GM18861 (cell line): ENCODE measurements at regions not wholly inside any gene's neighbourhood (a gene's known extent, or its start where the extent isn't known, plus 50 kb on each side); places are given as distances from the start of the nearest gene placed in this dataset.
"Not testable (repeated sequence)": the region's sequence is repeated elsewhere in the genome, so short reads cannot be mapped to it uniquely, and the experiment has no call there.

Experiments
- ATAC-seq: cut with Tn5 transposase; IDR thresholded peaks from one replicate; pipeline ENCODE4 v1.9.1; 2021; ENCODE audit not compliant: unreplicated experiment

DNA sequence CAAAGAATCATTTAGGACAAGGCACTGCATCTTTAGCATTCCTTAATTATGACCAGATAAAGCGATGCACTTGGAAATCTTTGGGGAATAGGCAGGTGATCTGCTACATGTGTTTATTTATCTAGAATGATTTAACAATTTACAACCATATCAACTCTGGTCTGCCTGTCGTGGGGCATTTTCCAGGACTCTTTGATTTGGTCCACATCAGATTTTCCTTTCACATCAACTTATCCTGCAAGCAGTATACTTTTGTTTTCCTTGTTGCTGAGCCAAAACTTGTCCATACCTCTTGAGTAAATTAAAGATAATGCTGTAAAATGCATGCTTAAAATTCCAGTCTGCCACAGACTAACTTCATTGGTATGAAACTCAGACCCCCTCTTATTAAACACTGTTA, 312.4 kb upstream of the TCF4 start:
- no peak for ATAC-seq

DNA sequence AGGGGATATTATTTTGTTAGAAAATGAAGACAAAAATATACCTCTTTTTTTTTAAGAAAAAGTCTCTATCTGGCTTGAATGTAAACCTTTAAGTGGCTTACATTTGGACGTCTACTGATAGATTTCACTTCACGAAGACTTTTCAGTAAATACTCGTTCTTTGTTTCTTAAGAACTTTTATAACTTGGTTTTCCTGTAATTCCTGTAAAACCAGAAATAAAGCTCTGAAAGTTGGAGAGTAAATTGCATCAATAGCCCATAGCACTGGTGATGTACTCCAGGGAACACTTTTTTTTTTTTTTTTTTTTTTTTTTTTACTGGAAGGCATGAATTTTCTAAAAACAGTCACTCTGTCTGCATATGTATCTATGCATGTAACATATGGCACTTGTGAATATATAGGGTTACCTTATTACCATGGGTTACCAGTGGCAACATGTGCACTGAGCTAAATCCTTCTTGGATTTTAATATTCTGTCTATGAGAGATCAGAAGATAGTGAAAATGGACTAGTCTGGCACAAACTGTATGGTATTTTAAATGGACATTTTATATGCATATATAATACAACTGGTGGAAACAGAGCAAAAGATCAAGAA, 309.2 kb upstream of the TCF4 start:
- no peak for ATAC-seq

DNA sequence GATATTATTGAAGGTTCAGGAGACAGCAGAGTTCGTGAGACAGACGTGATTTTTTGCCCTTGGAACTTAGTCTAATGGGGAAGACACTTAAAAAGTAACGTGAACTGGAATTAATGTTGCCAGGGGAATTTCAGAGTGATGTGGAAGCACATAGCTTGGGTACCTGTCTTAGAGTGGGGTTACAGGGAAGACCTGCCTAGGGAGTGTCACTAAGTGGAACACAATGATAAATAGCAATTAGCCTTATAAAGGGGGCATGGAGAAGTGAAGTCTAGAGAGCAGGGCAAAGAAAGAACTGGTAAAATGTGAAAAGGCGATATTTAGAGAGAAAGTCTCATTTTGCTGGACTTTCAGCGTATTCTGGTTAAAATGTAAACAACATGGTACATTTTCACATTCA, 306.0 kb upstream of the TCF4 start:
- ATAC-seq, result no peak

DNA sequence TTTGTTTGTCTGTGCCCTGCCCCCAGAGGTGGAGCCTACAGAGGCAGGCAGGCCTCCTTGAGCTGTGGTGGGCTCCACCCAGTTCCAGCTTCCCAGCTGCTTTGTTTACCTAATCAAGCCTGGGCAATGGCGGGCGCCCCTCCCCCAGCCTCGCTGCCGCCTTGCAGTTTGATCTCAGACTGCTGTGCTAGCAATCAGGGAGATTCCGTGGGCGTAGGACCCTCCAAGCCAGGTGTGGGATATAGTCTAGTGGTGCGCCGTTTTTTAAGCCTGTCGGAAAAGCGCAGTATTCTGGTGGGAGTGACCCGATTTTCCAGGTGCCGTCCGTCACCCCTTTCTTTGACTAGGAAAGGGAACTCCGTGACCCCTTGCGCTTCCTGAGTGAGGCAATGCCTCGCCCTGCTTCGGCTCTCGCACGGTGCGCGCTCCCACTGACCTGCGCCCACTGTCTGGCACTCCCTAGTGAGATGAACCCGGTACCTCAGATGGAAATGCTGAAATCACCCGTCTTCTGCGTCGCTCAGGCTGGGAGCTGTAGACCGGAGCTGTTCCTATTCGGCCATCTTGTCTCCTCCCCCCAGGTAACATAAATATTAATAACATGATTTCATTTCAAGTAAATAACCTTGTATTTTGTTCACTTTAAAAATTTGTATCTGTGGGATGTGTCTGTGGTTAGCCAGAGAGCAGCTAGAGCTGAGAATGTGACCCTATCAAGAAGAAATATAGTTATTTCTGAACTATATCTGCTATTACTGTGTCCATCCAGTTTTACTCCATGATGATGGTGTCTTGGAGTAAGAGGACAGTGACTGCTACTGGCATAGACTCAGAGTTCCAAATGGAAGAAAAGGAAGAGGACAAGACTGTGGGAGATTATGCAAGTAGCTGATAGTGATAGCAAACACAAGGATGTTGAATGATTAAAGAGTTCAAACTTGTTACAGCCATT, 305.1 kb upstream of the TCF4 start:
- not testable (repeated sequence) for ATAC-seq

DNA sequence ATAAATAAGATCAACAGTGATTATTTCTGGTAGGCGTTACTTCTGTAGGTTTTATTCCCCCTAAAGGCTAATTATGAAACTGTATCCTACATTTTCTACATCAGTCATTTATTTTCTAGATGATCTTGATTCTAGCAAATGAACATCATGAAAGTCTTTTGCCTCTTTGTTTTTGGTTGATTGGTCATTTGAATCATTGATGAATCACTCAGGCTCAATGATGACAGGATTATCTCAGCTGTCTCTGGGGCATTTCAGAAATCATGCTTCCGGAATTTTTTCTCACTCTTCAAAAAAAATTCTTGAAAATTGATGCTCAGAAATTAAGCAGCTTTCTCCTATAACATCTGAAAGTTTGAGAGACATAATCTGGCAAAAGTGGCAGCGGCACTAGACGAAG, 298.9 kb upstream of the TCF4 start:
- no peak for ATAC-seq

DNA sequence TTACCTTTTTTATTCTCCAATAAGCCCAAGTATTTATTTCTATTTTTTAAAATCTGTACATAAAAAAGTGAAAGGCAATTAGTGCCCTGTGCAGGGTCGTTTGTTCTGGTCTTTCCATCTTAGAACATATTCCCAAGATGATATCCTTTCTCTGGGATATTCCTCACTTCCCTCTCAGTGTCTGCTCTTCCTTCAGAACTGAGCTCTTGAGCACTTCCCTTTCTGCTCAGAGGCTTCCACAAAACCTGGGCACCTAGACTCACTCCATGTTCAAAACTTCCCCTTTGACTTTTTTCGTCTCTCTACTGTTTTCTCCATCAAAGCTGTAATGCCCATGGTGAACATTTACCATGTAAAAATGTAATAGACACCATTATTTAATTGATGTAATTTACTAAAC, 296.5 kb upstream of the TCF4 start:
- ATAC-seq, result no peak

DNA sequence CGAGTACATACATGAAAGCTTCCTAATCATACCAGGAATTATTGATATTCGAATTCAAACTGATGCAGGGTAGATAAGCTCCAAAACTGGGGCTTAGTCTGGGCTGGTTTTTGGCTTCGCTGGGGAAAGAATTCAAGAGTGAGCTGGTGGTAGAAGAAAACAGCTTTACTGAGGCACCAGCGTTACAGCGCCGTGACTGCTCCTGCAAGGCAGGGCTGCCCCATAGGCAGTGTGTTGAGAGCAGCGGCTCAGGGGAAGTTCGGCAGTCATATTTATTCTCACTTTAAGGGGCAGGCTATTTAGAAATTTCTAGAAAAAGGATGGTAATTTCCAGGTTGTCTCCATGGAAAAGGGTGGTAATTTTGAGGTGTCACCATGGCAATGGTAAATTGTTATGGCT, 292.6 kb upstream of the TCF4 start:
- no peak for ATAC-seq

DNA sequence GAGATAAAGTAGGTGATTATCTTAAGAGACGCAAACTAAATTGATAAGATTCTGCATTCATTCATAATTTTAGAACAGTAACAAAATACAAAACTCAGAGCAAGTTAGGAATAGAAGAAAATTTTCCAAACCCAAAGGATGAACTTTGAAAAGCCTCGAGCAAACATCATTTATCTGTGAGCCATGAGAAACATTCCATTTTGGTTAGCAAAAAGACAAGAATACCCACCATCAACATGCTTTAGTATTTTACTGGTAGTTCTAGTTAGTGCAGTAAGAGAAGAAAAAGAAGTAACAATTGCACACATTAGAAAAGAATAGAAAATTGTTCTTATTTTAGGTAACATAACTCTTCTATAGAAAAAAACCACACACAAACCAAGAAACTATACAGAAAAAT, 291.3 kb upstream of the TCF4 start:
- ATAC-seq, result no peak

DNA sequence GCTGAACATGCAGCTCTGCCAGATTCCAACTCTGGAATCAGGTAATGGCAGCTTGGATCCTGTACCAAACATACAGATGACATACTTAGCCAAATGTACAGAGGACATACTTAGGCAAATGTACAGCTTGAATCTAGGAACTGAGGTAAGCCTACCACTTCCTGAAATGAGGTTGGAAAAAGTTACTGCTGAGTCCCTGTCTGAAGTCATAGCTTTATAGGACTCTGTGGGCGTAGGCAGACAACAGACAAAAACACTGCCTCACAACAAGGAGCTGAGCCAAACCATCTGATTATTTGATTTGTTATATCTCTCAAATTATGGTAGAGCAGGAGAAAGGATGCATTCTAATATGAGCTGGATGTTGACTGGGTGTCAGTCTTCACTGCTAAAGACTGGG, 290.2 kb upstream of the TCF4 start:
- ATAC-seq, result no peak

DNA sequence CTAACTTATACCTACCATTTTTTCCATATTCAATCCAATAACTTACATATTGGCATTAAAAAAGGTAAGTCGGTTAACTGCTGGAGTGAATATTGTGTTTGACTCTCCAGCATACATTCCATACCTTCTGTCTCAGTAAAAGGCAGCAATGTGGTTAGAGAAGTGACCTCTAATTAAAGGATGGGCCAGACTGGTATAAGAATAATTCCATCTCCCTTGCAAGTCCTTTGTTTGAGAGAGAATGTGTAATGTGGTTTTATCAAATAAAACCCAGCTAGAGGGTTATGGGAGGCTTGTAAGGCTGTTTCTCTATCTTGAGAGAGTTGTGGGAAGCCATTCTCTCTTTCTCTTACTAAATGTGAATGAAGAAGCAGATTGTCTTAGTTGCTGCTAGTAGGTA, 289.3 kb upstream of the TCF4 start:
- no peak for ATAC-seq

DNA sequence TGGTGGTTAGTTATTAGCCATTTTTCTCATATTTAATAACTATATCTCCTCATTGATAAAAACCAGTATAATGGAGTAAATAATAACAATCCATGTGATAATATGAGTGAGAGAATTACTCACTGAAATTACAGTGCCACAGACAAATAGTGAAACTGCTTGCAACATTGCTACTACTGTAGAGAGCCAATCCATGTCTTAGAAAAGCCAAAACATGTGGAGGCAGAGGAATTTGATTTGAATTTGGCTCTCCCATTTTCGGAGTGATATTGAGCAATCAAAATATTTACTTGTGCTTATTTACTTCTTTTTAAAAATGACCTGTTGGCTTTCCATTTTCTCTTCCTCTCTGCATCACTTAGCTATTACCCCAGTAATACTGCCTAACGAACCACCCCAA, 288.3 kb upstream of the TCF4 start:
- no peak for ATAC-seq

DNA sequence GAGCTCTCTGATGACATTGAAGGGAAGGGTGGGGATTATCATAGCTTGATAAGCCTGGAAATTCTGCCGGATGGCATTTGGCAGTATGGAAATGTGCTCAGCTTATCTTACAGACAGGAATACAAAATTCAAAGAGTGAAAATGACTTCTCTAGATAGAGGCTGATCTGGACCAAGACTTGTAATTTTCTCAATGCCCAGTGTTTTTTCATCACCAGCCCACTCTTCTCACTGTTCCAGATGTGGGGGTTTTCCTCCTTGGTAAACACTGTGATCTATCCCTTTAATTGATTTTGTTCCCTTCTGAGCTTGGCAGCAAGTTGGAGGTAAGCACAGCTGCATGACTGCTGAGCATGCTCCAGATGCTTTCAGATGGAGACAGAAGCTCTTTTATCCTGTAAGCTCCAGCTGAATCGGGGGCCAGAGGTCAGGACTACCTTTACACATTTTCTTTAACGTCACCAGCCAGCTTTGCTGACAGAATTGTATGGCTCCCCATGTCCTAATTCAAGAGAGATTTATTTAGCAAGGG, 287.4 kb upstream of the TCF4 start:
- no peak for ATAC-seq

DNA sequence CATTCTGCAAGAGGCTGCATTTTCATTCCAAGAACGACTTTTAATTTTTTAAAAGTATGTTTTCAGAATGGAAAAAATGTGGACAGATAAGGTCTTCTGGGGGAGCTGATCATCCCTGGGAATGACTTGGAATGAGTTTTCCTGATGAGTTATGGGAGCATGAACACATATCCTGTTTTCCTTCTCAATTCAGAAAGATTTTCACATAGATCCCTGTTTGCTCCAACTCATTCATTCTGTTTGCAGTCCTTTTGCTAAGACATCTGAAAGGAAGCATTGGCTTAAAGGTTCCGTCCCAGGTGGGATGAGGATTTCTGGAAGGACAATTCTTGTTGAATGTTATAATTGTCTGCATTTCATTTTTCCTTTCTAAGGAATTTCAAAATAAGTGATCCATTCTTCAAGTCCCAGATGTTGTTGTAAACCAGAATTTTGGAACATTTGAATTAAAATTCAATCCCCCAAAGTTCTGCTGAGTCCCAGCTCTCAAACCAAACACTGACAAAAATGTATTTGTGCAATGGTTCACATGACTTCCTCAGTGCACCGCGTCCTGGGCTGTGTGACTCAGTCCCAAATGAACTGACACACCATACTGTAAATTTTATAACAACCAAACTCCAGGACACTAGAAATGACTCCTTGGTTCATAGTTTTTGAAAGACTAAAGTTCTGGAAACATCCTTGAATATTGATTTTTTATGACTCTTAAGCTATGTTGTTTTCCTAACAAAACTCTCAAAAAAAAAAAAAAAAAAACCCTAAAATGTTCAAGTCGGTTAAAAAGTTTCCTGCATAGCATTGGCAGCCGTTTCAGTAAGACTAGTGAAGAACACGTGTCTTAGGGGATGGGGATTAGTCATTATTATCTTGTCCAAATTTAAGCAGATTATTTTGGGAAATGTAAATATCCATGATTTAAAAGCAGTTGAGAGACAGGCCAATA, 281.8 kb upstream of the TCF4 start:
- ATAC-seq, result no peak

DNA sequence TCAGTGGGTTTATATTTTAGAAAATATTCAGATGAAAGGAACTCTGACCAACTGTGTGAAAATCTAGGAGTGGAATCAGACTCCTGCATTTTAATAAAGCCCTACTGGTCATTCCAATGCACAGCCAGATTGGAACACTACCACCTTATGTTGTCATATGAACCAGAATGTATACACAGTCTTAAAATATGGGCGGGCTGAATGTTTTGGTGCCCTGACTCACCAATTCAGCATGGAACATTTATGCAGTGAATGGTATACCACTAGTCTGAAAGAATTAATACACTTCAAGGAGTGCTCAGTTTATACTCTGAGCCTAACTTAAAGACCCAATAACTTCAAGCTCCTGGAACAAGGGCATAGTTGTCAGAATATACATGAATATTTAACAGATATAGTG, 280.9 kb upstream of the TCF4 start:
- ATAC-seq, result no peak

DNA sequence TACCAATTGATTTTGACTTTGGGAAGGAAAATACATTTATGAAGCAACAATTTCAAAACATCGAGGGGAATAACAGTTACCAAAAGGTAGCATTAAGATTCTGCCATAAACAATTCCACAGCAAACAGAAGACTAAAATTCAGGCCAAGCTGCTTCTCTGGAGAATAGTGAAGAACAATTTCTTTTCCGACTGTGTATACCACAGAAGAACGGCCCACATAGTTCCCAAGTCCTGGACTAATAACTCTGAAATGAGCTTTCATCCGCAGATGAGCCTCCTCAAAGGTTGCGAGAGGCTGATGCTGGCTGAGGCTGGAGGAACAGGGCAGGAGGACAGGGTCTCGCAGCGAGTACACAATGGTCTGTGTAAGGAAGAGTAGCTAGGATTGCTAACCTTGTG, 278.9 kb upstream of the TCF4 start:
- ATAC-seq, result no peak

DNA sequence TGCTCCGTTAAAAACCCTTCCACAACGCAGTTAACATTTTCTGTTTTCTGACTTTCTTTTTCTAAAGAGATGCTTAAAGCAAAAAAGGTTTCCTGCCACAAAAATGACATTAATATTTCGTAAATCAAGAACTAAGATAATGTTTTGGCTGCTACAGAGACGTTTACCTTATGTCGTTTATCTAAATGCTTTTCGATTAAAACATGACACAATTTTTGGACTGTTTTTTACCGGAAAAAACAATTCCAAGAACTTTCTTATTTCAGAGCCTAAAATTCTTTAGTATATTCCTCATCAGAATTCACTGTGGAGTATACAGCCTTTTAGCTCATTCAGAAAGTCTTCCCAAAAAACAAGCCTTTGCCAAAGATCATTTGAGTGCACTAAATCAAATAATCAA, 278.0 kb upstream of the TCF4 start:
- ATAC-seq, result no peak

DNA sequence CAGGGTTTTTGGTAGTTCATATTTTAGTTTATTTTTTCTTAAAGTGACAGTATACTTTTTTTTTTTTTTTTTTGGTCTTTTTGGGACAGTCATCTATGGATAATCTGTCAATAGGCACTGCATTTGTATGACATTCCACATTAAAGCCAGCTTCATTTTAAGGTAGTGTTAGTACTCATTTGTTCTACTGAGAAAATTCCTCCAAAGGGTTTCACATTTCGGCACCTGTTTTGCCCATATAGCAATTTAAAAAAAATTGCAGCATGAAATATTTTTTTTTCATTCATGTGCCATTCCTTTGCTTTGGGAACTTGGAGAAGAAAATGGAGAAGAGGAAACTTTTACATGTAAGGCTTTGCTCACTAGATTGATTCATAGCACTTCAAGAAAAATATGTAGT, 276.3 kb upstream of the TCF4 start:
- no peak for ATAC-seq

DNA sequence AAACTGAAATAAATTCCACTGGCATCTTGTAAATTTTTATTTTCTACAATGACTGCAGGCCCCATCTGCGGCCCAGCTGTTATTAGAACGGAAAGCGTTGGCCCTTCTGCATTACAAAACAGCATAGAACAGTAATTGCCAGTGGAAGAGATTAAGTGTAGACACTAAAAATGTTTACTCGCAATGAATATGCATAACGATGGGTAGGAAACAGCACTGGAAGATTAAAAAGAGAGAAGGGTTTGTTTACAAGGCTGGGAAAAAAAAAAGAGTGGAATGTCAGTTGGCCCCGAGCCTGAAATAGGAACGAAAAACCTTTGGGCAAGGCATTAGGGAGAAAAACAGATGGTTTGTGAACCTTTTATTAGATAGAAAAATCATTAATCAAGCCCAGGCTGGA, 275.9 kb upstream of the TCF4 start:
- no peak for ATAC-seq

DNA sequence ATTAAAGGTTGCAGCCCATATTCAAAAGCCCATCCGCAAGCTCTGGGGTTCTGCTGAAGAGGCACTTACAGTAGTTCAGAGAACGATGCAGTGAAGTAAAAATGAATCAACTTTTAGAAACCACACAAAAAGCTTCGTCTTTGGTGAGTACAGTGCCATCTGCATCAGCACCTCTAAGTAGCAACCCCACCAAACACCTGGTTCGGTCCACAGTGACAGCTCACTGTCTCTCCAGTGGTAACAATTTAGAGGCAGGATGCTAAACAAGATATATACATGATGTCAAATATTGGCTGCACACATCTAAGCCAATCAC, 275.4 kb upstream of the TCF4 start:
- ATAC-seq, result no peak

DNA sequence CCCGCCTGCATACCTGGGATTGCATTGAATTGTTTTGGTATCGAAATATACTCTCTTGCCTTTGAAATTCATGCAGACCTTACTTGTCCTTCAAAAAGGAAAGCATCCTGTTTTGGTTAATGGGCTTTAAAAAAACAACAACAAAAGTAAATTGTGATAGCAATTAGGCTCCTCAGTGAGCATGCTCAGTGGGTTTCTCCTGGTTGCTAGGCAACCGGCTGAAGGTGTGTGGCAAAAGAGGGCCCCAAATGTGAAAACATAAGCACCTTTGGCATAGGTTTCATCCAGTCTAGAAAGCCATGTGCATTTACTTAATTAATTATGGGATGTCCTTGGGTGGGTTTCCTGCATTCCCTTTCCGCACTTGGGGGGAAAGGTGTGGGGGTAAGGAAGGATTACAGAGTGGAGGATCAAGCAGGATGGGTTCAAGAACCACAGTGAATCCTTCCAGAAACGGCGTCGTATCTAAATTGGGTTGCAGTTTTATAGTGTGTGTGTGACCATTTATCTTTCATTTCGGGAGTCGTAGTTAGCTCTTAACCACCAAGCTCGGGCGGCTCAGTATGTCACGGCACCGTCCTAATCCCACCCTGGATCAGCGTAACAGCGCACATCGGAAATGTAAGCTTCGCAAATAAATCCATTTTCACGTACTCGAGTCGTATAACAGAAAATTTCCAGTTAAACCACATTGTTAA, 274.9 kb upstream of the TCF4 start:
- no peak for ATAC-seq

DNA sequence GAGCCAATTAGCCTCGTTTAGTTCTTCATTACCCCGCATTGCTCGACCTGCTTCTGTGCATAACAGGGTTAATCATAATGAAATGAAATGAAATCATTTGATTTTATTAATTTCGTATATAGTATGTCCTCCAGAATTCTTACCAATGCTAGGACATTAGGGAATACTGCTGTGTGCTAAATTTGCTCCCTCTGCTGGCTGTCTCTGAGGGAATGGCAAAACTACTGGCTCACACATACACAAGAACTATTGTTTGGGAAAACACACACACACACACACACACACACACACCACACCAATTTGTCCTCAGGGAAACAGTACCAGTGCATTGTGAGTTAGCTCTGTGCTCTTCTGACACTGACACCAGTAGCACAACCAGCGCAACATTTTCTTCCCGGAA, 273.3 kb upstream of the TCF4 start:
- no peak for ATAC-seq
